DOHH2 (cell line): ENCODE measurements at regions not wholly inside any gene's neighbourhood (a gene's known extent, or its start where the extent isn't known, plus 50 kb on each side); places are given as distances from the start of the nearest gene placed in this dataset.

Experiments used
- H3F3A ChIP-seq: fragments of 200-600 bp; sonication (generic), shearing (Covaris generic); 2 replicates; pipeline ENCODE4 v1.6.0; 2016; ENCODE audit warnings: antibody characterized with exemption, mild to moderate bottlenecking; ENCODE audit not compliant: control insufficient read depth, insufficient read depth
- H3K27ac ChIP-seq: fragments of 200-600 bp; sonication (generic); 2 replicates; pipeline ENCODE4 v1.5.1; 2014; ENCODE audit warnings: low read depth, mild to moderate bottlenecking, low read length, moderate library complexity
- H3K27me3 ChIP-seq: fragments of 200-600 bp; sonication (generic); 2 replicates; pipeline ENCODE4 v1.6.1; 2014; ENCODE audit warnings: mild to moderate bottlenecking, low read length, mixed read lengths; ENCODE audit not compliant: control insufficient read depth
- H3K36me3 ChIP-seq: fragments of 200-600 bp; sonication (generic); 2 replicates; pipeline ENCODE4 v1.6.1; 2014; ENCODE audit warnings: mild to moderate bottlenecking, low read length, moderate library complexity, mixed read lengths; ENCODE audit not compliant: control insufficient read depth
- H3K4me1 ChIP-seq: fragments of 200-600 bp; sonication (generic); 2 replicates; pipeline ENCODE4 v1.6.1; 2014; ENCODE audit warnings: mild to moderate bottlenecking, low read length, mixed read lengths; ENCODE audit not compliant: control insufficient read depth
- H3K4me2 ChIP-seq: fragments of 200-600 bp; sonication (generic); 2 replicates; pipeline ENCODE4 v1.6.0; 2014; ENCODE audit warnings: mild to moderate bottlenecking, low read length, moderate library complexity
- H3K4me3 ChIP-seq: fragments of 200-600 bp; sonication (generic); 2 replicates; pipeline ENCODE4 v1.5.1; 2014; ENCODE audit warnings: mild to moderate bottlenecking, low read length, mixed read lengths
- H3K79me2 ChIP-seq: fragments of 200-600 bp; sonication (generic); 2 replicates; pipeline ENCODE4 v1.6.1; 2014; ENCODE audit warnings: mild to moderate bottlenecking, low read length, mixed read lengths; ENCODE audit not compliant: control insufficient read depth
- H3K9me2 ChIP-seq: fragments of 200-600 bp; sonication (generic); replicated peaks from 2 replicates; pipeline ENCODE4 v1.6.1; 2014; ENCODE audit warnings: mild to moderate bottlenecking, low read length, mixed read lengths; ENCODE audit not compliant: control insufficient read depth
- H3K9me3 ChIP-seq: fragments of 200-600 bp; sonication (generic); 2 replicates; pipeline ENCODE4 v1.6.1; 2014; ENCODE audit warnings: antibody characterized with exemption, low read length, mixed read lengths; ENCODE audit not compliant: control insufficient read depth, insufficient read depth
- H4K20me1 ChIP-seq: fragments of 200-600 bp; sonication (generic); 2 replicates; pipeline ENCODE4 v1.6.0; 2014; ENCODE audit warnings: low read depth, mild to moderate bottlenecking, antibody characterized with exemption, low read length, moderate library complexity; ENCODE audit not compliant: control insufficient read depth, insufficient read depth
- CTCF ChIP-seq: fragments of 200-600 bp; sonication (generic); IDR thresholded peaks from one replicate; pipeline ENCODE4 v1.5.1; 2014; ENCODE audit warnings: antibody characterized with exemption, mild to moderate bottlenecking, low read depth, low read length; ENCODE audit not compliant: poor library complexity, severe bottlenecking
- EZH2phosphoT487 ChIP-seq: fragments of 200-600 bp; sonication (generic); IDR thresholded peaks from 2 replicates; pipeline ENCODE4 v1.6.1; 2017; ENCODE audit warnings: borderline replicate concordance, mild to moderate bottlenecking, antibody characterized with exemption, low read length, moderate library complexity, mixed read lengths

GRCh38 chr10:32207544-32207943 lies 139.4 kb downstream of the EPC1 start:
- TF ChIP-seq EZH2phosphoT487 (no peak), CTCF (peak; percentile 76)

GRCh38 chr10:32205670-32206069 lies 141.3 kb downstream of the EPC1 start:
- no peak overlapping the region for H3K27ac ChIP-seq
- no peak overlapping the region for H3K4me3 ChIP-seq
- no peaks in the 10 kb centered on the region for H3F3A ChIP-seq
- no peaks in the 10 kb centered on the region for H3K36me3 ChIP-seq
- H3K79me2 ChIP-seq: no peaks in the 10 kb centered on the region
- H3K4me1 ChIP-seq: no peaks in the 10 kb centered on the region
- no peaks in the 10 kb centered on the region for H4K20me1 ChIP-seq
- no peaks in the 10 kb centered on the region; the same call in 1 of the 2 replicates for H3K27me3 ChIP-seq
- TF ChIP-seq CTCF (no peak), EZH2phosphoT487 (no peak)
- H3K4me2 ChIP-seq: no peak overlapping the region
- no peaks in the 10 kb centered on the region for H3K9me2 ChIP-seq
- no peaks in the 10 kb centered on the region for H3K9me3 ChIP-seq

More at GRCh38 chr10:32207544-32207943, 139.4 kb downstream of the EPC1 start:
- Histone ChIP-seq H3K79me2 (no peaks in the 10 kb centered on the region), H3K36me3 (no peaks in the 10 kb centered on the region), H3K4me2 (0 out of 2 replicates have a peak overlapping the region, but pooled peaks have one; percentile 30), H4K20me1 (no peaks in the 10 kb centered on the region), H3K4me1 (no peaks in the 10 kb centered on the region), H3K9me2 (no peaks in the 10 kb centered on the region), H3K27ac (no peak overlapping the region), H3K9me3 (no peaks in the 10 kb centered on the region), H3F3A (no peaks in the 10 kb centered on the region), H3K4me3 (no peak overlapping the region), H3K27me3 (no peaks in the 10 kb centered on the region; the same call in 1 of the 2 replicates)

- no peaks in the 10 kb centered on the region for H3K9me2 ChIP-seq
- no peak overlapping the region for H3K4me3 ChIP-seq
- no peaks in the 10 kb centered on the region for H3F3A ChIP-seq
- no peak overlapping the region for H3K27ac ChIP-seq
- H3K9me3 ChIP-seq: no peaks in the 10 kb centered on the region
- H3K27me3 ChIP-seq: no peaks in the 10 kb centered on the region; the same call in 1 of the 2 replicates
- no peaks in the 10 kb centered on the region for H4K20me1 ChIP-seq
- H3K36me3 ChIP-seq: no peaks in the 10 kb centered on the region
- TF ChIP-seq EZH2phosphoT487: no peak
- no peak for TF ChIP-seq CTCF
- H3K4me1 ChIP-seq: no peaks in the 10 kb centered on the region
- no peaks in the 10 kb centered on the region for H3K79me2 ChIP-seq
- no peak overlapping the region for H3K4me2 ChIP-seq
These were observed 142.4 kb downstream of the EPC1 start for GRCh38 chr10:32204606-32205005.
